ENCODE measurements at regions not wholly inside any gene's neighbourhood (a gene's known extent, or its start where the extent isn't known, plus 50 kb on each side); places are given as distances from the start of the nearest gene placed in this dataset.

DNA sequence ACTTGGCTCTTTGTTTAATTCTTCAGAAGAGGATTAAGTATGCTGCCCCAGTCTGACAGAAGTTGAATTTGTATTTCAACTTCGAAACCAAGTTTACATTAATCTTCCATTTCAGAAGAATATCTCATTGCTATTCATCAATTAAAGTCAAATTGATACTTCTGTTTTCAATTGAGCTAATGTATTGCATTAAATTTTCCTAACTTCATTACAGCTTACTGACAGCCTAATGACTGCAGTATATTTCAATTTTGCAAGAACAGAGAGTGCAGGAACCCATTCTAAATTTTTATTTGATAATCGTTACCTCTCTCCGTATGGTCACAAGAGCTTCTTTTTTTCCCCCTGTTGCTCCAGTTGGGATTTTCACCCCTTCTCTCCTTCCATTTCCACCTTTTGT, 218.0 kb downstream of the CALCRL start:
- Histone ChIP-seq H3K27me3 (no peaks in the 10 kb centered on the region), H3K27ac (no peak overlapping the region), H3K9me3 (replicated peaks in 1 of 3) (no peaks in the 10 kb centered on the region), H3K4me3 (no peak overlapping the region), H3K36me3 (replicated peaks in 1 of 2) (no peaks in the 10 kb centered on the region), H3K4me1 (replicated peaks in 1 of 2) (no peaks in the 10 kb centered on the region)
- intact Hi-C loops (cut with DNase I), result no loop called here
- DNase-seq, result no peak
- WGBS, 4 donors, result 71 to 84% (median 77%) methylated on average over 3 of the region's 3 CpGs
- no peak for TF ChIP-seq POLR2A (IDR thresholded peaks at IDR 0.05)
- TF ChIP-seq, protein P1, sequence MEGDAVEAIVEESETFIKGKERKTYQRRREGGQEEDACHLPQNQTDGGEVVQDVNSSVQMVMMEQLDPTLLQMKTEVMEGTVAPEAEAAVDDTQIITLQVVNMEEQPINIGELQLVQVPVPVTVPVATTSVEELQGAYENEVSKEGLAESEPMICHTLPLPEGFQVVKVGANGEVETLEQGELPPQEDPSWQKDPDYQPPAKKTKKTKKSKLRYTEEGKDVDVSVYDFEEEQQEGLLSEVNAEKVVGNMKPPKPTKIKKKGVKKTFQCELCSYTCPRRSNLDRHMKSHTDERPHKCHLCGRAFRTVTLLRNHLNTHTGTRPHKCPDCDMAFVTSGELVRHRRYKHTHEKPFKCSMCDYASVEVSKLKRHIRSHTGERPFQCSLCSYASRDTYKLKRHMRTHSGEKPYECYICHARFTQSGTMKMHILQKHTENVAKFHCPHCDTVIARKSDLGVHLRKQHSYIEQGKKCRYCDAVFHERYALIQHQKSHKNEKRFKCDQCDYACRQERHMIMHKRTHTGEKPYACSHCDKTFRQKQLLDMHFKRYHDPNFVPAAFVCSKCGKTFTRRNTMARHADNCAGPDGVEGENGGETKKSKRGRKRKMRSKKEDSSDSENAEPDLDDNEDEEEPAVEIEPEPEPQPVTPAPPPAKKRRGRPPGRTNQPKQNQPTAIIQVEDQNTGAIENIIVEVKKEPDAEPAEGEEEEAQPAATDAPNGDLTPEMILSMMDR (IDR thresholded peaks at IDR 0.05), result no peak

DNA sequence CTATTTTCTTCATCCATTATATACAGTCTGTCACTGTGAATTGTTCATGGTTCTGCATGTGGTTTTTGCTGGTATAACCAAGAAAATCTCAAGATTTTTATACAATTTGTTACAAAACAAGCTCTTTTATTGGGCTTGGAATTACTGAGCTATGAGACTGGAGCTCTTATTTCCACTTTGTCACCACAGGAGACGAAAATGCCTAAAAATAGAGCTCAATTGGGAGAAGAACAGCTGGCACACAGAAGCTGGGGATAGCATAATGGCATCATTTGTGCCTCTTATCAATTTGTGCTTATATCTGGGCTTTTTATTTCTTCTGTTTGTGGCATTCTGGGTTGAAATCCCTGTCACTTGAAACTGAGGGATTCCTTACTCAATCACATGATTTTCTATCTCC, 219.1 kb downstream of the CALCRL start:
- Histone ChIP-seq H3K27ac (no peak overlapping the region), H3K4me1 (replicated peaks in 1 of 2) (no peaks in the 10 kb centered on the region), H3K9me3 (replicated peaks in 1 of 3) (no peaks in the 10 kb centered on the region), H3K27me3 (no peaks in the 10 kb centered on the region), H3K36me3 (replicated peaks in 1 of 2) (no peaks in the 10 kb centered on the region), H3K4me3 (no peak overlapping the region)
- TF ChIP-seq, protein P1 (IDR thresholded peaks at IDR 0.05), result no peak
- no peak for TF ChIP-seq POLR2A (IDR thresholded peaks at IDR 0.05)
- DNase-seq, result no peak
- intact Hi-C loops (cut with DNase I), result no loop called here
- 45 to 75% (median 52%) methylated on average over 1 of the region's 1 CpG for WGBS, 4 donors

DNA sequence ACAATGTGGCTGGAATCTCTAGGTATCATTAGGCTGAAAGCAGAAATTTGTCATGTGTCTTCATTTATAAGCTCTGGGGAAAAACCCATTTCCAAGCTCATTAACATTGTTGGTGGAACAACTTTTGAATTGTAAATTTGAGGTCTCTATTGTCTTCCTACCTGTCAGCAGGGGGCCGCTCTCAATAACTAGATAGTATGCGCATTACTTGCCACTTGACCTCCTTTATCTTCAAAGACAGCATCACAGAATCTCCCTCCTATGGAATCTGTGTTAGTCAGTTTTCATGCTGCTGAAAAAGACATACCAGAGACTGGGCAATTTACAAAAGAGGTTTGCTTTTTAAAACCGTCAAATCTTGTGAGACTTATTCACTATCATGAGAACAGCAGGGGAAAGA, 223.1 kb downstream of the CALCRL start:
- Histone ChIP-seq H3K27ac (no peak overlapping the region), H3K27me3 (no peaks in the 10 kb centered on the region), H3K4me3 (no peak overlapping the region), H3K9me3 (replicated peaks in 1 of 3) (no peaks in the 10 kb centered on the region), H3K36me3 (replicated peaks in 1 of 2) (no peaks in the 10 kb centered on the region), H3K4me1 (replicated peaks in 1 of 2) (no peaks in the 10 kb centered on the region)
- DNase-seq, result no peak
- 76 to 92% (median 89%) methylated on average over 3 of the region's 3 CpGs for WGBS, 4 donors
- TF ChIP-seq, protein P1 (IDR thresholded peaks at IDR 0.05), result no peak
- TF ChIP-seq POLR2A (IDR thresholded peaks at IDR 0.05), result no peak
- intact Hi-C loops (cut with DNase I), result no loop called here

DNA sequence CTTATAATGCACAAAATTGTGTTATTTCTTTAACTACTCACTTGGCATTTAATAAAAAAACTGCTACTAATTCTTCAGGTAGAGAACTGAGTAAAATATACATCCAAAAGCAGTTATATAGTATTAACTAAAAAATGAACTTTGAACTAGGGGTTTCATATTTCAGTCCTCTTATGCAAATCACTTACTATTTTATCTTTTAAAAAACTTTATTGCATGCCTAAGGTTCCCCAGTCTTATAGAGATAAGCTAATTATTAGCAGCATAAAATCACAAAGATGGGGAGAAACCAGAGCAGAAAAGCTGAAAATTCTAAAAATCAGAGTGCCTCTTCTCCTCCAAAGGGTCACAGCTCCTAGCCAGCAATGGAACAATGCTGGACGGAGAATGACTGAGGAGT, 228.0 kb downstream of the CALCRL start:
- no peak overlapping the region for H3K4me3 ChIP-seq
- no peak for TF ChIP-seq POLR2A (IDR thresholded peaks at IDR 0.05)
- no peaks in the 10 kb centered on the region for H3K27me3 ChIP-seq
- DNase-seq, result no peak
- no peaks in the 10 kb centered on the region for H3K9me3 ChIP-seq (replicated peaks in 1 of 3)
- intact Hi-C loops (cut with DNase I), result no loop called here
- no peaks in the 10 kb centered on the region for H3K36me3 ChIP-seq (replicated peaks in 1 of 2)
- H3K27ac ChIP-seq, result no peak overlapping the region
- H3K4me1 ChIP-seq (replicated peaks in 1 of 2), result no peaks in the 10 kb centered on the region
- 81 to 85% (median 82%) methylated on average over 1 of the region's 1 CpG for WGBS, 4 donors

DNA sequence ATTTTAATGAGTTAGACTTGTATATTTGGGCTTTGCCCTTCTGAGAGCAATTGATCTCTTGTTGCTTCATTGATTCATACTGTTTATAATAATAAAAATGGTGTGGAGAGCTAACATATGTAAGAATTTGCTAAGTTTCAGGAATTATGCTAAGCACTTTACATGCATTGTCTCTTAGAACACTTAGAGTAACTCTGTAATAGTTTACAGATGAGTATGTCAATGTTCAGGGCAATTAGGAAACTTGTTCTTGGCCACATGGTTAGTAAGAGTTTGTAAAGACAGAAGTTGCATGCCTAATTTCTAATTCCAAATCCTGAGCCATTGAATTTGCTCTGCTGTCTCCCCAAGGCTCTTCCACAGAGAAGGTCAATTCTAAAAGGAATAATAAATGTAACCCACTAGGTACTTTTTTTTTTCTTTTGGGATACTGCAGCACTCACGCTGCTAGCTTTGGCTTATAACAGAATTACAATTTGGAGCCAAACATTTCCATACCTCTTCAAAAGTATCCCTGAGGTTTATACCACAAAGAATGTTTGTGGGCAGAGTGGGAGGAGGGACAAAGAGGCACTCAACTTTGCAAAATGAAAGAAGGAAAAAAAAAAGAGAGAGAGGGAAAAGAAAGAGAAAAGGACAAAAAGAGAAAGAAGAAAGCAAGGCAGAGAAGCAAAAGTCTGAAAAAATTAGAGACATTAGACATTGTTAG, 232.4 kb downstream of the CALCRL start:
- TF ChIP-seq, protein P1 (IDR thresholded peaks at IDR 0.05), result no peak
- no peak for TF ChIP-seq POLR2A (IDR thresholded peaks at IDR 0.05)
- intact Hi-C loops (cut with DNase I), result no loop called here
- H3K4me3 ChIP-seq, result no peak overlapping the region
- H3K27me3 ChIP-seq, result no peaks in the 10 kb centered on the region
- H3K27ac ChIP-seq, result no peak overlapping the region
- DNase-seq, result no peak
- no peaks in the 10 kb centered on the region for H3K36me3 ChIP-seq (replicated peaks in 1 of 2)
- WGBS, 4 donors, result 70 to 76% (median 73%) methylated on average over 1 of the region's 1 CpG
- H3K9me3 ChIP-seq (replicated peaks in 1 of 3), result no peaks in the 10 kb centered on the region
- no peaks in the 10 kb centered on the region for H3K4me1 ChIP-seq (replicated peaks in 1 of 2)
